Islet of Langerhans (tissue), 1 donor: ENCODE measurements at regions not wholly inside any gene's neighbourhood (a gene's known extent, or its start where the extent isn't known, plus 50 kb on each side); places are given as distances from the start of the nearest gene placed in this dataset.

Experiments used
- FAIRE-seq: peaks from one replicate; lab custom pipeline; 2011; peaks lifted over from hg19 to GRCh38; lab: Jason Lieb, UNC

DNA sequence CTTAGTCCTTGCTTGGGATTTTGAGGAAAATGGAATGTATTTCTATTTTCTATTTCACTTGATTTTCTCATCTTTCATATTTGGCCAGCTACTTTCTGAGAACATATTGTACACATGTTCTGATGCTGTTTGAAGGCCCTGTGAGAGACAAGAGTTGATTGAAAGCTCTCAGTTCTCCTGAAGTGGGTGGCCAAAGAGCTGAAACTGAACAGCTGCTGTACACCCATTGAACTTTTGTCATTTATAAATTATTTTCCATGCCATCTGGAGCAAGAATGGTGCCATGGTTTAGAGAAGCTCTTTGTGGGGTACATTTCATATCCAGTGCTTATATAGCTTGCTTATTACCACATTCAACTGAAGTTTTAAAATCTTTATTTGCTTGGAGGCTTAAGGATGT, 298.3 kb downstream of the PRL start:
- no peak for FAIRE-seq

DNA sequence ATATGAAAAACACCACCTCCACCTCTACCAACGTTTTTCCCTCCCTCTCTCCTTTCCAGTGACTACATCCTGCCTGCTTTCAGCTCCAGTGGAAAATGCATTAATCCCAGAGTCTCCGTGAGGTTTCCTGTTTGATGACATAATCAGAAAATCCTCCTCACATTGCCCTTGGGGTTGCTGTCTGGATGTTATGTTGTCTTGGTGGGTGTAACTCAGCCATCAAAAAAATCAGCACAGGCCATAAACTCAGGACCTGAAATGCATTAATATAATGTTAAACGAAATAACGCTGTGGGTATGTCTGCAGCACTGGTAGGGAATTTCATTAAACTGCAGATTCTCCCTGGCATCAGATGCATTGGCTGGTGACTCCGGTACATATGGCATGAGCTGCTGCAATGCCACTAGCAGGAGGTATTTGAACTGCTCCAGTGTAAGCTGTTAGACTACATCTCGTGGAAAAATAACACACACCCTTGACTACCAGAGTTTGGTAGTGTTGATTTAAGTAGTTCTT, 297.8 kb downstream of the PRL start:
- FAIRE-seq = no peak

DNA sequence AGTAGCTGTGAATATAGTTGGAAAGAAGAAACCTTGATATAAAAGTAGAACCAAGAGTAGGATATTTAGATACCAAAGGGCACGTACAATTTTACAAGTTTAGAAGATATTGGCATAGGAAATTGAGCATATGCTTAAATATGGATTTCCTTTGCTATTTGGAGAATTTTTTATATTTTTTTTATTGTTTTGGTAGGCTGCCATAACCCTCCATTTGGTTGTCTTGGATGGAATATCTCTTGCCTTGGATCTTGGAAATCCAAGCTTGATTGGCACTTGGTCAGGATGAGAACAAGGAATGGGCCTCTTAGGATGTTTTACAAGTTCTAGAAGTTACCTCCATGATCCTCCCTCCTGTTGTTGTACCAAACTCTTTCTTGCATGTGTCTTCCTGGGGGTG, 297.1 kb downstream of the PRL start:
- FAIRE-seq = no peak

DNA sequence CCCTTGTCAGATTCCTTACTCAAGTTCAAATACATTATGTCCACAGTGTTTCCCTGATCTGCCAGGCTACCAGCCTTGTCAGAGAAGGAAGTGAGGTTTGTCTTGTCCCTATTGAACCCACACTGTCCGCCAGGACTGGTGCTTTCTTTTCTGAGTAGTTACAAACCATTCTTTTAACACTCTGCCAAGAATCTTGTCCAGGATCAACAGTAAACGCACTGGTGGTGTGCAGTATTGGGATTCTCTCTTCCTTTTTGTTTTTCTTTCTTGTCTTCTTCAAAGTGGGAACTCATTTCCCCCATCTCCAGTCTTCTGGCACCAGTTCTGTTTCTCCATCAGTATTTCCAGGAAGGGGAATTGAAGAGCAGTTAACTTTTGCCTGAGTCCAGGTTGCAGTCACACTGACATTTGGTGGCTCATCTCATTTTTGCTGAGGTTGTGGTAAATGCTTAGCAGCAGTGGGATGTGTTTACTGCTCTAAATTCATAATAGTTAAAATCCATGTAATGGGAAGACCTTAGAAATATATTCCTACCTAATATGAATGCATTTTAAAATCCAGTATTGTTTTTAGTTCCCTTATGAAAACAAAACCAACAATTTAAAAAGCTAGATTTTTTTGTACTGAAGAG, 295.3 kb downstream of the PRL start:
- FAIRE-seq = no peak

DNA sequence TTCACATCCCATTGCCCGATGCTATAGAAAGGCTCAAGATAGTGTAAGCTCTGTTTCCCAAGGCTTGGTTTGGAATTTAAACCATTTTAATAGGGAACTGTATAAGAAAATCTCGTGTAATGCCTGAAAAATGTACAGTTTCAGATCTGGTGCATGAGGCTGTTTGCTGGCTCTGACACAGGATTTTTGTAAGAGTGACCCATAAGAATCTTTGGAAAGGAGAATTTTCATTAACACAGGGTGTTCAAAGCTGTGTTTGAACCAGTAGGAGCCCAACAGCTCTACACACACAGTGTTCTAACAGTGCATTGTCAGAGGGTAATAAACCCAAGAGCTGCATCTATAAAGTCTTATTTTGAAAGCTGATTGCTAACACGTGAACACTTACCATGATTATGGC, 293.5 kb downstream of the PRL start:
- no peak for FAIRE-seq

DNA sequence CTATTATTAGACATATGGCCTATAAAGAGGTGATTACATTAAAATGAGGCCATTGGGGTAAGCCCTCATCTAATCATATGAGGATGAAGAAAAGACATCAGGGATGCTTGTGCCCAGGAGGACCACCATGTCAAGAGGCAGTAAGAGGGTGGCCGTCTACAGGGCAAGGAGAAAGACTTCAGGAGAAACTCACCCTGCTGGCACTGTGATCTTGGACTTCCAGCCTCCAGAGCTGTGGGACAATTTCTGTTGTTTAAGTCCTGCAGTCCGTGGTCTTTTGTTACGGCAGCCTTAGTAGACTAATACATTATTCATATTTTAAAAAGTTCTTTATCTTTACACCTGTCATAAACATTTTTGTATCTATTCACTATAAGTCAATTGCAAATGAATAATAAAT, 290.0 kb downstream of the PRL start:
- FAIRE-seq = no peak

DNA sequence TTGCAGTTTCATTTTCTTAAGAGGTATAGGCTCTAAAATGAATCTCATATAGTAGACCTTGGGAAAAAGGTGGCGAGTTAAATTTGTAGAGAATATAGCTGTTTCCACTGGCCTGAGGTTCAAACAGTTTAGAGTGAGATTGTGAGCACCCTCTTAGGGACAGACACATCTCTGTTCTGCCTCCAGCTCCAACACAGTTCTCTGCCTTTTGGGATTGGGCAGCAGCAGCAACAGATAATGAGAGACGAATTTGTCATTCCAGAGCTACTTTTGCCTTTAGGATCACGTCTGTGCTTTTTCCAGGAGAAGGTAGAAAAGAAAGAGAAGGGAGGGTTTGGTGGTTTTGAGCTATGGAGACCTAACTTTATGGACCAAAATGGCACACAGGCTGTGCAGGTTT, 289.4 kb downstream of the PRL start:
- FAIRE-seq = no peak

DNA sequence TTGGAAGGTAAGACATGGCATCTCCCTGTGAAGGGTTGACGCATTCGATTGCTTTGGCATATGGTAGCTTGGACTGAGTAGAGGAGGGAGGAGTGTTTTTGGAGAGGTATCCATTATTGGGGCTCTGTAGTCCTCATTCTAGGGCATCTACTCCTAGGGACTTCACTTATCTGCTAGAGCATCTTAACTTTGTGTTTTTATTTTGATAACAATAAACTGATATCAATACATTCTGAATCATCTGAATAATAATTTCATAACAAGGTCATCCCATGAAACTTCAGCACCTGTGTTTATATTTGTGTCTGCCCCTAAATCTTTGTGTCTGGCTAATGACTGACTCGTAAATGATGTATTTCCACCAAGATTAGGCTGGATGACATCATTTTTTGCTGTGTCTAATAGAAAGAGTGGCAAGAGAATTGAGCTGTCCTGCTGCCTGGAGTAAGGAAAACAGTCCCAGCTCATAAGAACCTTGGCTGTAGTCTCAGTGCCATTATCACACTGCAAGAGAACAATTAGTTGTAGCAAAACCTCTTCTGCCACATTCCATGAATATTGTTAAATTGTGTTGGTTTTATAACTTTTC, 288.5 kb downstream of the PRL start:
- no peak for FAIRE-seq

DNA sequence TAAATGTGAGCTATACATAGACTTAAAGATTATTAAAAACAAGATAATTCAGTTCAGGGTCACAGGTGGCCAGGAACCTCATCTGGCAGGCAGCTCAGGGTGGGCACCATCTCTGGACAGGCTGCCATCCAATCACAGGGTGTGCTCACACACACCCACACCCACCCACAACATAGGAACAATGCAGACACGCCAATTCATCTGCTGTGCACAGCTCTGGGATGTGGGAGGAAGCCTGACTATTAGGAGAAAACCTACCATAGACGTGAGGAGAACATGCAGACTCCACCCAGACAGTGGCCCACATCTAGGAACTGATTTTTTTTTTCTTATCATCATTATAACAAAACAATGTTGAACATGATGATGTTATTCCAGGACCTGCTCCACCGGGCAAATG, 286.7 kb downstream of the PRL start:
- no peak for FAIRE-seq

DNA sequence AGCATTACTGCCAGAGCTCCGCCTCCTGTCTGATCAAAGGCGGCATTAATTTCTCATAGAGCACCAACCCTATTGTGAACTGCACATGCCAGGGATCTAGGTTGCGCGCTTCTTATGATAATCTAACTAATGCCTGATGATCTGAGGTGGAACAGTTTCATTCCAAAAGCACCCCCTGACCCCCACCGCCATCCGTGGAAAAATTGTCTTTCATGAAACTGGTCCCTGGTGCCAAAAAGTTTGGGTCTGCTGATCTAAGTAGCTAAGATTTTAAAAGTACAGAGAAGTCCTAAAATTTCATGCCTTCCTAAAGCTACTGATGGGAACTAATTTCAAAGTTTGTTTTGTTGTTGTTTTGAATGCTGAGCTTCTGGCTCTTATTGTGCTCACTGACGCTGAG, 281.6 kb downstream of the PRL start:
- no peak for FAIRE-seq

DNA sequence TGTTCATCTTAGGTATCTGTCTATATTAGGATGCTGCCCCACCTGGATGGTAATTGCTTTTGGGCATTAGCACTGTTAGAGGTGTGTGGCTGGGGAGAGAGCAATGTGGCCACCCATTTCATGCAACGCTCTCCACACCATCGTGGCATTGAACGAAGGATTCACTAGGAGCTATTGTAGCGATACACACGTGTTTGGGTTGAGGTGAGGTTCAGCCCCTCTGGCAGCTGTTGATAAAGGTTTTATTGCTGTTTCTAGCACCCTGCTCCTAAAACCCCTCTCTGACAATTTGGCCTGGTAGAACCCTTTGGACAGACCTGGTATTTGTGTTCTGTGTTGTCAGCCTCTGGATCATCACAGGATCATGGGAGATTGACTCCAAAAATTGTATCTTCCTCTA, 280.9 kb downstream of the PRL start:
- no peak for FAIRE-seq

DNA sequence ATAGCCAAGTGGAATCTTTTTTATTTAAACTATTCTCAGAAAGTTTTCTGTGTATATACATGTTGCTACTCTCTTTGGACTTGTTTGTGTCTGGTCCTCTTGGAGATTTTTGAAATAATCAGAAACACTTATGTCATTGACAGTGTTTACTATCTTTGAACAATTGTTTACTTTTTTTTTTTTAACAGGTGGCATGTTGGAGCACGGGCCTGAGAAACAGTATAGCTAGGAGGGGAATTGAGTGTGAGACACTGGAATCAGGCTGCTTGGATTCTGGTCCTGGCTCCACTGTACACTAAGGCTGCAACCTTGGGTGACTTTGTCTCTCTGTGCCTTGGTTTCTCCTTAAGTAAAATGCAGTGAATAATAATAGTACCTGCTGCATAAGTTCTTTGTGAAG, 279.6 kb downstream of the PRL start:
- no peak for FAIRE-seq

DNA sequence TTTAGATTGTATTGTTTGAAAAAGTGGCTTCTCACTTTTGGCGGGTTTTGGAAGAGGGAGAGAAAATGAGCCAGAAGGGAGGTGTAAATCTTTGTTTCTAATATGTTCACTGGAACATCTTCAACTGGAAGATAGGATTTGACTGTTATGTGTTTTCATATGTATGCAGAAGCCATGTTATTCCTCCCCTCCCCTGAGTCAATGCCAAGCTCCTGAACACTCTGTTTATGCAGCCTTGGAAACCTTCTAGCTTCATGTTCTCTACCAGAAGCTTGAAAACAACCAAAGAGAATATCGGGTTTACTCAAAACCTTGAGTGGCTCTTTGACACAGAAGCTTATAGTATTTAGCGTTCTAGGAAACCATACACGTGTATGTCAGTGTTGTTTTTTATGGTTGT, 279.1 kb downstream of the PRL start:
- no peak for FAIRE-seq

DNA sequence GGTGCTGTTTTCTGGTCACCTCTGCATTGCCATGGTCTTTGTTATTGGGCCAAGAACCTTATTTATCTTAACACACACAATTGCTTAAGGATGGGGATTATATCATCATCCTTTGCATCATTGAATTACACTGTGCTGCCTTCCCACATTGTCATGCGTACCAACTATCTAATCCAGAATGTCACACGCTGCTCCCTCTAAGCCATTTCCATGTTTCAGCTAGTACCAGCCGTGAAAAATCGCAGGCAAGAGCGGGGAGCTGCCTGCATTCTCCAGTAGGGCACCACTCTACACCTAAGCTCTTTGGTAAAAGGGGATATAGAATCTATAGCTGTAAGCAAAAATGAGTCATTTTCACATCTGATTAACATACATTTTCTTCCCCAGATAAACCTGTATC, 277.0 kb downstream of the PRL start:
- FAIRE-seq = no peak

DNA sequence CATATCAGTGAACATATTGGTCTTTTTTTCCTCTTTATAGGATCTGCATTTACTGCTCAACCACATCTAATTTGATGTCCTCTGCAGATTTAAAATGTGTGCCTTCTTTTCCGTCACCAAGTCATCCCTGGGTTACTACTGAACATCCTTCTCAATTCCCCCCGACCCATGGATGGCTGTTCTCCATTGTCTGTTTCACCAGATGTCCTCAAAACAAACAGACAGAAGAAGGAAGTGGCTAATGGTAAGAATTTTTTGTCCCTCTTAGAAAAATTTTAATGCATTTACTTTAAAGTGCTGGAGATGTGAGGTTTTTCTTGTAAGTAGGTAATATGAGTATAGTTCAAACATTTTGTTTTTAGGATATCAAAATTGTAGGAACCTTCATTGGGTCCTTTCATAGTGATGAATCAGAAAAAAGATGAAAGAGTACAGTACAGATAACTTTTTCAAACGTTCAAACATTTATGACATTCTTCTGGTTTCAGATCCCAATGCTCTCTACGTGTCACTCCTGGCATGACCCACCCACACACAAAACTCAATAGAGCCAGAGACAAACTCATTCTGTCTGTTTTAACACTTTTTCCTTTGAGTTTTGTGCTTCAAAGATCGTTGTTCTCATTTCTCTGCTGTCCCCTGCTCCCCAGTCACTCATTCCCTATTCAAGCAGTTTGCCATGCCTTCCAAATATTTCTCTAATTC, 276.4 kb downstream of the PRL start:
- no peak for FAIRE-seq

DNA sequence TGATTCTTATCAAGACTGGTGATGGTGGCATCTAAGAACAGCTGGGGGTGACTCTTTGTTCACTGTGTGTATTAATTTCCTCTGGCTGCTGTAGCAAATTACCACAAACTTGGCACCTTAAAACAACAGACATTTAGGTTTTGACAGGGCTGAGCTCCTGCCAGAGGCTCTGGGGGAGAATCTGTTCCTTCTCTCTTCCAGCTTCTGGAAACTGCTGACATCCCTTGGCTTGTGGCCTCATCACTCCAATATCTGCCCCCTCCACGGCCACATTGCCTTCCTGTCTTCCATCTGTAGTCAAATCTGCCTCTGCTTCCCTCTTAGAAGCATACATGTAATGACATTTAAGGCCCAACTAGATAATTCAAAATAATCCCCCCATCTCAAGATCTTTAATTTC, 274.9 kb downstream of the PRL start:
- no peak for FAIRE-seq

DNA sequence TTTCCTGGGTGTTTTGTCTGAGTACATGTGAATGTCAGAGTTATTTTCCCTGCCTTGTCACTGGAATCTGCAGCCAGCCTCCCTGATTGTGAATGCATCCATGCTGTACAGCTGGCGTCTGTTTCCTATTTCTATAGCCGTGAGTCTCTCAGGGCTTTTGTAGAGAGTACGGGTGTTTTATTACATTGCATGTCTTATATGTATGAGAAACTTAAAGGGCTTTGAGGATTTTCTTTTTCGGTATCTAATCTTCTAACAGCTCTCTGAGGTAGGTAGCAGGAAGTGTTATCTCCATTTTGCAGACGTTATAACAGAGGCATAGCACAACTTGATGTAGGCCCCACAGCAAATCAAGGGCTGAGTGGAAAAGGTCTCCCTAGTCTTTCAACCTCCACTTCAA, 272.9 kb downstream of the PRL start:
- FAIRE-seq = no peak

DNA sequence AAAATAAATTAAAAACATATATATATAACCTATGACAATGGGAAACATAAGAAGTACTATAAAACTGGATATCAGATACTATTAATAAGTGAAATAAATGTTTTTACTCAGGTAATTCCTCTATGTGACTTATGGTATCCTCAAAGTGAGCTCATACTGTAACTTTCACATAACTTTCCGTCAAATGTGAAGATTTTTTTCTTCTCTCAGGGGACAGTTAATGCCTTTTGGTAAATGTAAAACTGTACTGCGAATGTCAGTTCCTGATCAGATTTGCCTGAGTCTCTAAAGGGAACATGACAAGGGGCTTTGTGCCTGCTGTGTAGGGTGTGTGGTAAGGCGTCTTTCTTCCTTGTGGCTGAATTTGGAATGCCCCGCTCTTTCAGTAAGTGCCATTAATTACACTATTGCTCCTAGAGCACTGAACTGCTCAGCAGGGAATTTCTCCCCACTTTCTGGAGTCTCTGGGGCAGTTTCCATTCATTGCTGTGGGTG, 271.8 kb downstream of the PRL start:
- no peak for FAIRE-seq

DNA sequence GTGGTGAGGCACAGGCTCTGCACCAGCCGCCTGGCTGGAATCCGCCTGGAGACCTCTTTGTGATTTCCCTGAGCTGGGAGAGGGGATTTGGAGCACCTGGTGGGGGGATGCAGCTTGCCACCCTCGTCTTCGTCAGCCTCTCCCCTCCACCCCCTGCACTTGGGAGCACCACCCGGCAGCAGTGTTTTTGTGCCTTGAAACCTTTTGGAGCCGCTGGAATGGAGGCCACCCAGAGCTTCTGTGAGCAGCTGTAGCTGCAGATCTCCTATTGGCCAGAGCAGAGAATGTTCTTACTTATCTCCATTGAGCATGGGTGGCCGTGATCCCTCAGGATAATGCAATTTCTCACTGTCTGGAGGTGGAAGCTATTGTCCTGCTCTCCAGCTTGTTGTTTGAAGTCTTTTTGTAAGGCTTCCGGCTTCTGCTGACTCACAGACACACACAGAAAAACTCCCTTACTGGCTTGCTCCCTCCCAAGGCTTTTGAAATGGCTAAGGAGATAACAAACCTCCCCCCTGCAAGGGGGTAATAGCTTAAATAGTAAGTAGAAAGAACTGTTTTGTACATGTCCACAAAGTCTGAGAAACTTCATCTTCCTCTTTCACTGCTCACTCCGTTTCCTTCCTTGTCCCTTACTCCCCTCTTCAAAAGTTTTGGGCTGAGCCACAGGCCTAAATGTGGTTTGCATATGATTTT, 271.2 kb downstream of the PRL start:
- FAIRE-seq = no peak

DNA sequence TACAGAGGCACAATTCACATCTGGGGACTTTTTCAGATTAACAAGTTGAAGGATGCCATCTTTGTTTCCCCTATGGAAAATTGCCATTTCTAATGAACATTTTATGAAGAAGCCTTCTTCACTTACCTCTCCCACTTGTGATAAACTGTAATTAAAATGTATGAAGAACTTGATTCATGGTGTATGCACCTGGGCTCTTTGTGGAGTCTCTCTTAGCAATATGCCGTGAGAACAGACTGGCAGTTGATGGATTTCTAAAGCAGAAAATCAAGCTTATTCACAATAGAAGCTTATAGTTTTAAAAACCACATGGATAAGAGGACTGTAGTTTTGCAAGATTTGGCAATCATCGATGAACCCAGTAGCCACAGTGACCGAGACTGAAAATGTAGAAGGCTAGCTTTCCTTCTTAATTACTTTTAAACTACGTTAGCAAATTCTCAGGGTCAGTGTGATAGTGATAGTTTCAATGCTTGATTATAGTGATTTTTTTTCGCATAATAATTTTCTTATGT, 270.6 kb downstream of the PRL start:
- FAIRE-seq = no peak

DNA sequence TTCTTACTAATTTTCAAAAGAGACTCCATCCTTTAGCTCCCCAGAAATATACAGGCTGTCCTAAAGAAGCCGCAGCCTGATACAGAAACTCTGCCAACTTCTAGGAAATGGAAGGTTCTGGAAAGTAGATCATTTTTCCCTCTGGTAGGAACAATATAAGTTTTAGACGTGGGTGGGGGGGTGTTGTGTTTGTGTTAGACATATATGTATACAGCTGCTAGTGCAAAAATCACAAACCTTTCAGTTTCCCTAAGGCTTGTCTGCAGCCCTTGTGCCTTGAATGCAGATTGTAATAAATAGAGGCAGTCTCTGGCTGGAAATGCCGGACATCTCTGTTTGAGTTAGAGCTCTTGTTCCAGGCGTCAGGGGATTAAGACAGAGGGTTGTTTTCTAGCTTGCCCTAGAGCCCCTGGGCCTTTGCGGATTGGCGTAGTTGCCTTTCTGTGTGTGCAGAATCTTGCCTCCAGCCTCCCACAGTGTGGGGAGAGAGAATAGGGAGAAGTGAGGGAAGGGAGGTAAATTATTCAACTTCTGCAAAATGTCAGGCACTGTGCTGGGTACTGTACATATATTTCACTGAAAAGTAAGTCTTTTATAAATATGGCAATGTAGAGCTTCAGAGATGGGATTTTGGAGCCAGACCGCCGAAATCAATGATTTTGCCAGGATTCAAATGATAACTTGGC, 269.7 kb downstream of the PRL start:
- FAIRE-seq = no peak

DNA sequence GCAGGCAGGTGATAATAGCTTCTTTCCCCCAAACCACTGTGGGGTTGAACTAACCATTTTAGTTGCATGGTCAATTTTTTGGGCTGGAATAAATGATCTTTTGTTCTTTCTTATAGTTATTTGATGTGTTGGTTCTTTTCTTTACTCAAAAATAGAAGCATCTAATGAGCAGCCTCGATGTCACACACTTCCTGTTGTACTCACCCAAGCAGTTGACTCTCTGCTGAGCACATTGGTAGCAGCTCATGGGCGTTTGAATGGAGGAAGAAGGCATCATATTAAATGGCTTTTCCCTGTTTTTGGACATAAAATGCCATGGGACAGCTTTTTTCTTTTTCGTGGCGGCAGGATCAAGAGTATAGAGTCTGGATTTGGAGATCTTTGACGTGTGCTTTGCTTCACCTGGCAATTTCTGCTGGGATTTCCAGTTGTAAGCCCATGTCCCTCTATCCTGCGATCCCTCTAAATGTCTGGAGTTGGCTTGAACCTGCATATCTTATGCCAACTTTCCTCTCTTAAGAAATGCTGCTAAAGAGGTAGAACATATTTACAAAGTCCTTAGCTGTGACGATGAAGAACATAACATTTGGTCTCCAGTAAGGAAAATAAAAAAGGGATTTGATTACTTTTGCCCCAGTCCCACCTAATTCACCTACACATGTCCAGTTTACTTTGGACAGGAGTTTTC, 268.3 kb downstream of the PRL start:
- FAIRE-seq = no peak
